ENCODE measurements at regions not wholly inside any gene's neighbourhood (a gene's known extent, or its start where the extent isn't known, plus 50 kb on each side); places are given as distances from the start of the nearest gene placed in this dataset.

DNA sequence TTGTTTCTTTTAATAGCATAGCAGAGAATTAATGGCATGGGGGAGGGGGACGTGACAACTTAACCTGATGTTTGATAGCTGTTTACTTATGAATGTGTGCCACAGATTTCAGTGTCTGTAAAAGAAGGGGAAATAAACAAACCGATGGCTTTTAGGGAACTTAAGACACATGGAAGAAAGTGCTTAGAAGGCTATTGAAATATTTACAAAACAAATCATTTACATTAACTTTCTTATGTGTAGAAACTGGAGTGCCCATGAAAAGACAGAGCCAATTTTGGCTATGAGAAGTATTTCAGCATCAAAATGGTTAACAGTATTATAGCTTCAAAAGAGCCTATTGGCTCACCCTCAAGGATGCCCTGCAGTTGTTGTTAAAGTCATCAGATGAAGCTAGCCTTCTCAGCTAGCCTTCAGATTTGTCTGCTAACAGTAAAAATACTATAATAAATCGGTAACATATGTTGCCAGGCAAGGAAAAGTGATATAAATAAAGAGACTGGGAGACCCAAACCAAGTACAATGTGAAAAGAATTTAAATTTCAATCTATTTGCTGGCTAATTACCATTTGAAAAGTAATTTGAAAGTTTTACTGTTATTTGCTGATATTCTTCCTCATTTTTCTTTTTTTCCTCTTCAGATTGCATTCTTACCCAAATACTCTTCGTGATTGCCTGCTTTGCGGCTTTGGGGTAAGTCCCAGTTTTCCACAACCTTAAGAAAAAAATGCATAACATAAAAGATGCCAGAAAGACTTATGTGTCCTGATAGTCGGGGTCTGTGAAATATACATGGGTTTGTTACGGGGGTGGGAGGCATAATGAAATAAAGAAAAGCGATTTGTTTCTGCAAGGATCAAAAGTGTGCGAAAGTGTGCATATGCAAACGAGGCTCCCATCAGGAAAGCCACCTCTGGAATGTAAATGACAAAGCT is 256.4 kb downstream of the MEIS1 start:
- no peak for DNase-seq (ENCODE audit: low read depth, low spot score)

DNA sequence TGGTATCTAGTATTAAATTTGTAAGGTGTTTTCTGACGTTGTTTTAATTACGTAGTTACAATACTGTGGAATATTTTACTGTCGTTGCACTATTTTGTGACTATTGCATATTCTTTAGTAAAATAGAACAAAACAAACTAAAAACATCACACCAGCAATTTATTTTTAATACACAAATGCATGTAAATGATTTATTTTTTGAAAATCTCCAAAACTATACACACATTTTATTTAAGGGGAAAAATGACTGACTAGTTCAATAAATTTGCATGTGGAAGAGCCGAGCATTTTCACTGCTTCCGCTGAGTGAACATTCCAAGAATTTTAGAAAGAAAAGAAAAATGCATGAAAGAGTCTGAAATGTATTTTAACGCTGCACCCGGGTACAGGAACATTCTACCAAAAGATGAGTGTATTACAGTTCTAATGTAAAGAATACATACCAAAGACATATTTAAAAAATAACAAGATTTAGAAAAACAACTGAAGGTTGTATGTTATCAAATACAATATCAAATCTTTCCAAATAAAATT is 257.7 kb downstream of the MEIS1 start:
- no peak for DNase-seq (ENCODE audit: low read depth, low spot score)

- DNase-seq (ENCODE audit: low read depth, low spot score): no peak
These were observed 258.4 kb downstream of the MEIS1 start for GRCh38 chr2:66693076-66693965.

- no peak for DNase-seq (ENCODE audit: low read depth, low spot score)
These were observed 259.3 kb downstream of the MEIS1 start for GRCh38 chr2:66694087-66694860.

GRCh38 chr2:66695226-66695735 is 260.4 kb downstream of the MEIS1 start:
- DNase-seq (ENCODE audit: low read depth, low spot score): no peak

GRCh38 chr2:66696374-66696773 is 261.4 kb downstream of the MEIS1 start:
- no peak for DNase-seq (ENCODE audit: low read depth, low spot score)

DNA sequence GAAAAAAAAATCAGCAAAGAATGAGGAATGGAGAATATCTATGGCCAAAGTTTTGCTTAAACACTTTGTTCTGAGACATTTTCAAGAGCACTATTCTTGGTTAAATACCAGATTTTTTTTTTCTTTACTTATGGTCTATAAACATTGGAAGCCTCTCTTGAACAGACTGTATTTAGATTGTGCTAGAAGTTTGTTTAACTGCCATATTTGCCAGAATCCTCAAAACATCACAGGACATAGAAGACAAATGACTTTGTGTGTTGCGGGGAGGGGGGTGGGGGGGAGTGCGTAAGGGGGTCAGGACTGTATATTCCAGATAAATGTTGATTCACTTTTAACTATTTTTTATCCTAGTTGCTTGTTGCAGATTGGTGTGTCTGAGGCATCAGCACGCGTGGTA is 262.0 kb downstream of the MEIS1 start:
- no peak for DNase-seq (ENCODE audit: low read depth, low spot score)

- DNase-seq (ENCODE audit: low read depth, low spot score): no peak
These were observed 262.4 kb downstream of the MEIS1 start for GRCh38 chr2:66697366-66697765.

DNA sequence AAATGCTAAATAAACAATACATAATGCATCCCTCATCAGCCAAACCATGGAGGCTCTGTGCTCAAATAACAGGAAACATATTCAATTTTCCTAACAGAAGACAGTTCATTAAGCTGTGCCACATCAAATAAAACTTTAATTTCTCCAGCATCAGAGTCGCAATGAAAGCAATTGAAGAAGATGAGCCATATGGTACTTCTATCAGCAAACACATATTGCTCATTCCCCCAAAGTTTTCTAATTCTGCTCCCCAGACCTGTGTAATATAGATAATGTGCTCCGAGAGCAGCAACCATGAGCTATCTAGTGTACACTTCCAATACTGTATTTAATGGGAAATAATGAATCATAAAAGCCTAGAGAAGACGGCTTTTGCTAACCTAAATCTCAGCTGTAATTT is 263.2 kb downstream of the MEIS1 start:
- no peak for DNase-seq (ENCODE audit: low read depth, low spot score)

GRCh38 chr2:66698576-66699239 is 263.8 kb downstream of the MEIS1 start:
- no peak for DNase-seq (ENCODE audit: low read depth, low spot score)

GRCh38 chr2:66699416-66699792 is 264.5 kb downstream of the MEIS1 start:
- DNase-seq (ENCODE audit: low read depth, low spot score): no peak

DNA sequence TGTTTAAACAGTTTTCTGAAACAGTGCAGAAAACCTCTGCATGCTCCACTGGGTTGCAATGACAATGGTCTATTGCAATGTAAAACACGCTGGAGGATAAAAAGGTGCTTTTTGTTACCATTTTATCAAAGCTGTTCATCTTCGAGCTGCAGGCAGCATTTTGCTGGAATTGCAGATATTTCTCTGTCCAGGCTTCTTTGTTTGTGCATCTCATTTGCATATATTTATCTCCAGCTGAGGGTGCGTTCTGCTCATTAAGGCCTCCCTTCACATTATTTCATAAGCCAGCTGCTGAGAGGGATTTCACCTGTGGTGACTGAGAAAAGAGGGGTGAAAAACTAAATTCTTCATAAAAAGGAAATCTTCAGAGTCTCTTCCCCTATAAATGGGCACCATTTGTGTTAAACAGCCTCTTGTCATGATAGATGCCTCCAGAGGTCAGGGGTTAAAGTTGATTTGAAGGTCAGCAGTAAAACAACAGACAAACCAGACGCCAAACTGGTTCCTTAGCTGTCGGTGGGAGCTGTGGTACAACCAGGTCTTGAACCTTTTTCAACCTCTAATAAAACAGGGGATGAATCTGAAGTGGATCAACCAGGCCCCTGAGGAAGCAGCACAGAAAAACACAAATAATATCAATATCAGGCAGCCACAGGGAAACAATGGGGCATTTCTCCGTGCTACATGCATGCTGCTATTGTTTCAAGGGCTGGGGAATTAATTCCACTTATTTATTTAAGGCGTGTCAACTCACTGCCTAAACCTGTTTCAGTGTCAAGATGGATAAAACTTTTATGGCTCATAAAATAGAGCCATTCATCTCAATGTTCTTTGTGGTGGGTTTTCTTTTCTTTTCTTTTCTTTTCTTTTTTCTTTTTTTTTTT is 265.1 kb downstream of the MEIS1 start:
- DNase-seq (ENCODE audit: low read depth, low spot score): no peak

DNA sequence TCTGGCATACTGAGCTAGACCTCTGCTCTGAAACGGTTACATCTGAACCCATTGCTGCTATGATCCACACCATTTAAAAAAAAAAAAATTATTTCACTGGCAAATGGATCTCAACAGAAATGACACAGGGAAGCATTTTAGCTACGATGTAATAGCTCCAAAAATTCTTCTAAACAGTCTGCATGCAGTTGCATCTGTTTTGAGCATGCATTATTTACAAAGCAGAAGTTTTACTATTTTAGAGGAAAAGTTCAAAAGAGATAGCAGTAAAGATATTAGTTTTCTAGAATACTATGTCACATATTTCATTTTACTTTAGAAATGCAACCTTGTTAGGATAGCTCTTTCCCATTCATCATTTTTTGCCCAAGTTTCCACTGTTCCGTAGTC is 265.7 kb downstream of the MEIS1 start:
- no peak for DNase-seq (ENCODE audit: low read depth, low spot score)

- no peak for DNase-seq (ENCODE audit: low read depth, low spot score)
These were observed 266.3 kb downstream of the MEIS1 start for GRCh38 chr2:66701251-66701650.

DNA sequence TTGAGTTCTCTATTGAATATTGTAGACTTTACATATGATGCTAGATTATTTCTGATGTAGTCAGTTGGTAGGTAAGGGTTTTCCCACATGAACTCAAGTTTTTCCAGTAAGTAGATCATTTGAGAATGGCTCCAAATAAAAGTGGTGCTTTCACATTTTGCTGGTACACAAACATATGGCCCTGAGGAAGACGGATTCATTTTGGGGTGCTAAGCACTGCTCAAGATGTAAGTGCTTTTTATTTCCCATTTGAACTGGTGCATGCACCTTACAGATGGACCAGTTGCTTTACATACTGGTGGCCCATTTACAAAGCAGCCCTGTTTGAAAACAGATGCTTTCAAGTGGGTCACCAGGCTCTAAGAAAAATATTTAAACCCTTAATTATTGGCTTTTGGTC is 266.7 kb downstream of the MEIS1 start:
- DNase-seq (ENCODE audit: low read depth, low spot score): no peak

DNA sequence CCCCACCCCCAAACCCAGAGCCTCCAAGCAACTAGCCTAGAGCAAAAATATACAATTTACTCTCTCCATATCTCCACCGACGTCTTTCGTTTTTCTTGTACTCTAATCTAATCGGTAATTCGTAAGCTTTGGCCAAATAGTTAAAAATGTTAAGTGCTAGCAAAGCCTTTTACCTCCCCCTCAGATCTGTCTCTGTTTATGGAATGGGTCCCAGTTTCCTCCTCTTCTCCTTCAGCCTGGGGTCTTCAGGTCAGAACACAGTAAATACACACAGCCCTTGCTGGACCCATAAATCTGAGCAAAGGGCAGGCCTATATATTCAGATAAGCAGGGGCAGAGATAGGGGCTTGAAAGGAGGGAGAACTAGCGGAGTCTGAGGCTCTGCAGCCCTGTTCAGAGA is 267.4 kb downstream of the MEIS1 start:
- DNase-seq (ENCODE audit: low read depth, low spot score): no peak

DNA sequence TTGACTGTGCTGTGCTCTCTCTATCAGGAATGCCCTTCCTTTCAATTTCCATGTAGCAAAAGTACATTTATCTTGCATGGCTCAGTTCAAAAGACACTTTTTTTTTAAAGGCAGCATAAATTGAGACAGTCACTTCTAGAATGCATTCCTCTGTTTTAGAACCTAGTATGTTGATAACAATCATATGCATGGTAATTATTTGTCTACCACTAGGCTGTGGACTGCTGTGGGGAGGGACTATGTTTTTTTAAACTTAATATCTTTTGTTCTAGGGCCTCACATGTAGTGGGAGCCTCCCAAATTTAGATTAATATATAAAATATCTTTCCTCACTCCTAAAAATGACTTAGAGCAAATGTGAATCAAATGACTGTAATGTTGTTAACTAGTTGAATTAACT is 269.9 kb downstream of the MEIS1 start:
- no peak for DNase-seq (ENCODE audit: low read depth, low spot score)

- DNase-seq (ENCODE audit: low read depth, low spot score): no peak
These were observed 279.7 kb downstream of the MEIS1 start for GRCh38 chr2:66714610-66715009.

GRCh38 chr2:66717218-66717905 is 282.4 kb downstream of the MEIS1 start:
- DNase-seq (ENCODE audit: low read depth, low spot score): no peak

Data from smooth muscle cell of the brain vasculature (primary cell).